OCI-LY7 (cell line): ENCODE measurements at regions not wholly inside any gene's neighbourhood (a gene's known extent, or its start where the extent isn't known, plus 50 kb on each side); places are given as distances from the start of the nearest gene placed in this dataset.

Experiments used
- CTCF ChIP-seq: fragments of 200-600 bp; sonication (generic); conservative IDR thresholded peaks from 2 replicates; pipeline ENCODE4 v1.5.1; 2014; ENCODE audit warnings: mild to moderate bottlenecking, antibody characterized with exemption, low read length, moderate library complexity, mixed read lengths
- EZH2phosphoT487 ChIP-seq: fragments of 200-600 bp; sonication (generic); IDR thresholded peaks from 2 replicates; pipeline ENCODE4 v1.6.1; 2018; ENCODE audit warnings: low read depth, borderline replicate concordance, mild to moderate bottlenecking, mixed run types, antibody characterized with exemption, low read length, moderate library complexity, mixed read lengths

DNA sequence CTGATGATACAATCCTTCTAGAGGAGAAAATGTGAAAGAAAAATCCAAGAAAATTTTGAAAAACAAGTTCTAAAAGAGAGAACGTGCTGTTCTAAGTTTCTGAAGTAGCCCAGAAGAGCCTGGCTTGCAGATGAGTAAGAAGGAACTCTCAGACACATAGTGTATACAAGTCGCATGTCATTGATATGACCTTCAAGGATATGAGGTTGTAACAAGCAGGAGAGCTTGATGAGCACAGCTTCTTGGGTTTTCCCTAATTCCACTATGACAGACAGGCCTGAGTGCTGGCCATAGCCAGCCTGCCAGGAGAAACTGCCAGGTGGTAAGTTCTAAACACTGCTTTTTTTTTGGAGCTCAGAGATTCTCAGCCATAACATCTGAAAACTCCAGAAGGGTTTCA lies 235.7 kb upstream of the SIX2 start:
- TF ChIP-seq CTCF (no peak), EZH2phosphoT487 (no peak)
